ENCODE measurements at regions not wholly inside any gene's neighbourhood (a gene's known extent, or its start where the extent isn't known, plus 50 kb on each side); places are given as distances from the start of the nearest gene placed in this dataset.
A peak's percentile ranks its signal among the peaks of the same experiment; 100 is the strongest.

DNA sequence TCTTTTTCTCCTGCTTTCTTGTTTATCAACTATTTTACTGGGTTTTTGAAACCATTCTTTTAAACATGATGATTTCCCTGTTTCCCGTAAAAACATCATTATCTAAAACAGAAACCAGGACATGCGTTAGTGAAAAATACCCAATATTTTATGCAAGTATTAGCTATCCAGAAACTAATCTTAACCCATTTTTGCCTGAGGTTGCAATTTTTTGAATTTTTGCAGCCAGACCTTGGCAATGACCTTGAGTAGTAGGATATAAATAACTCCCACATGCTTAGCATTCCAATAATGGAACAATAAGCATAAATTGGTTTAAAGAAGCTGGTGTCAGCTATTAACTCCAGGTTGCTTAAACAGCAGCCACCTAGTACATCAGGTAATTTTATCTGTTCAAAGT is 308.9 kb upstream of the ANO3 start:
- no peak overlapping the region for H3K4me3 ChIP-seq (ENCODE audit: low read depth, low read length)
- no peaks in the 10 kb centered on the region for H3K36me3 ChIP-seq (replicated peaks)
- no peaks in the 10 kb centered on the region for H3K27me3 ChIP-seq (replicated peaks)
- TF ChIP-seq, protein P1, sequence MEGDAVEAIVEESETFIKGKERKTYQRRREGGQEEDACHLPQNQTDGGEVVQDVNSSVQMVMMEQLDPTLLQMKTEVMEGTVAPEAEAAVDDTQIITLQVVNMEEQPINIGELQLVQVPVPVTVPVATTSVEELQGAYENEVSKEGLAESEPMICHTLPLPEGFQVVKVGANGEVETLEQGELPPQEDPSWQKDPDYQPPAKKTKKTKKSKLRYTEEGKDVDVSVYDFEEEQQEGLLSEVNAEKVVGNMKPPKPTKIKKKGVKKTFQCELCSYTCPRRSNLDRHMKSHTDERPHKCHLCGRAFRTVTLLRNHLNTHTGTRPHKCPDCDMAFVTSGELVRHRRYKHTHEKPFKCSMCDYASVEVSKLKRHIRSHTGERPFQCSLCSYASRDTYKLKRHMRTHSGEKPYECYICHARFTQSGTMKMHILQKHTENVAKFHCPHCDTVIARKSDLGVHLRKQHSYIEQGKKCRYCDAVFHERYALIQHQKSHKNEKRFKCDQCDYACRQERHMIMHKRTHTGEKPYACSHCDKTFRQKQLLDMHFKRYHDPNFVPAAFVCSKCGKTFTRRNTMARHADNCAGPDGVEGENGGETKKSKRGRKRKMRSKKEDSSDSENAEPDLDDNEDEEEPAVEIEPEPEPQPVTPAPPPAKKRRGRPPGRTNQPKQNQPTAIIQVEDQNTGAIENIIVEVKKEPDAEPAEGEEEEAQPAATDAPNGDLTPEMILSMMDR (IDR thresholded peaks at IDR 0.05; ENCODE audit: low read depth, low read length, missing control alignments) = no peak
- no peak for DNase-seq
- H3K27ac ChIP-seq = no peak overlapping the region
- in situ Hi-C loops (cut with HindIII; ENCODE audit: low pct_ligation_motif_present, low sequenced_read_pairs) = no loop called here

DNA sequence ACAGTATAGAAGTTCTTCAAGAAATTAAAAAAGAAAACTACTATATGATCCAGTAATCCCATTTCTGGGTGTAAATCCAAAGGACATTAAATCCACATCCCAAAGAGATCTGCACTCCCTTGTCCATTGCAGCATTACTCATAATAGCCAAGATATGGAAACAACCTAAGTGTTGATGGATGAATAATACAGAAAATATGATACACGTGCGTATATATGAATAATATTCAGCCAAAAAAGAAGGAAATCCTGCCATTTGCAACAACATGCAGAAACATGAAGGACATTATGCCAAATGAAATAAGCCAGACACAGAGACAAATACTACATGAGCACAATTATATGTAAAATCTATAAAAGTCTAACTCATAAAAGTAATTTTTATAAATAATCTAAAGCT is 306.3 kb upstream of the ANO3 start:
- peak; percentile 5 for DNase-seq
- H3K27ac ChIP-seq = no peak overlapping the region
- in situ Hi-C loops (cut with HindIII; ENCODE audit: low pct_ligation_motif_present, low sequenced_read_pairs) = no loop called here

DNA sequence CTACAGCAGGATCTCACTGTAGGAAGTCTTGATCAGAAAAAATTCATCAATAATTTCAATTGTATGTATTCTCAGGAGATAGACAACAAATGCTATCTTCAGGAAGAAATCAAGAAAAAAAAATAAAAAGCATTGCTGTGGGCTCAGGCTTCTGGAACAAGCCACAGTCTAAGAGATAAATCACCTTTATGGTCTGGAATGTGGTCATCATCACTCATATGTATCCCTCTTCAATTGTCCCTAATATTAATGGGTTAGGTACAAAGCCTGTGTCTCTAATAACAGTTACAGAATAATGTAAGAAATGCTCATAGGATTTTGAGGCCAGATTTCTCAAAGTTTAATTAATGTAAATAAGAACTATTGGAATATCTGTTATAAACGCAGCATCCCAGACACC is 305.9 kb upstream of the ANO3 start:
- H3K36me3 ChIP-seq (replicated peaks) = no peaks in the 10 kb centered on the region
- H3K4me3 ChIP-seq (ENCODE audit: low read depth, low read length) = no peak overlapping the region
- no peak for DNase-seq
- in situ Hi-C loops (cut with HindIII; ENCODE audit: low pct_ligation_motif_present, low sequenced_read_pairs) = no loop called here
- no peaks in the 10 kb centered on the region for H3K27me3 ChIP-seq (replicated peaks)
- no peak overlapping the region for H3K27ac ChIP-seq
- TF ChIP-seq, protein P1 (IDR thresholded peaks at IDR 0.05; ENCODE audit: low read depth, low read length, missing control alignments) = no peak

More for the DNA sequence above, 306.3 kb upstream of the ANO3 start:
- Histone ChIP-seq H3K36me3 (replicated peaks) (no peaks in the 10 kb centered on the region), H3K27me3 (replicated peaks) (no peaks in the 10 kb centered on the region), H3K4me3 (ENCODE audit: low read depth, low read length) (no peak overlapping the region)
- TF ChIP-seq, protein P1 (IDR thresholded peaks at IDR 0.05; ENCODE audit: low read depth, low read length, missing control alignments) = no peak

DNA sequence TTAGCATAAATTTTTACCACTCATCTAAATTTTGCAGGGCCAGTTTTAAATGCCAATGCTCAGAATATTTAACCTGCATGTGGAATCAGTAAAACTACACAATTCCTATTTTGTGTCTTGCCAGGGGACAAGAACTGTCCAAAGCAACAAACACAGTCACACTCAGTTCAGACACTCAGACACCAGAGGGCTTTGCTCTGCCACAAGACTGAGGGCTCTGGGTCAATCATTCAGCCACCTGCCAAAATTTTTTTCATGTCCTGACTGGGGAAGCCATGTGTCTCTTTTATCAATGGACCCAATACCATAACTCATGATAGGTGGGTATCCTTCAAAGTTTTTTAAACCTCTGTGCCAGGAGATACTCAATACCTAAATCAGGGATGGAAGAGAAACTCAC is 304.0 kb upstream of the ANO3 start:
- in situ Hi-C loops (cut with HindIII; ENCODE audit: low pct_ligation_motif_present, low sequenced_read_pairs) = no loop called here
- TF ChIP-seq, protein P1 (IDR thresholded peaks at IDR 0.05; ENCODE audit: low read depth, low read length, missing control alignments) = no peak
- Histone ChIP-seq H3K4me3 (ENCODE audit: low read depth, low read length) (no peak overlapping the region), H3K27ac (no peak overlapping the region), H3K36me3 (replicated peaks) (no peaks in the 10 kb centered on the region), H3K27me3 (replicated peaks) (no peaks in the 10 kb centered on the region)
- DNase-seq = no peak

DNA sequence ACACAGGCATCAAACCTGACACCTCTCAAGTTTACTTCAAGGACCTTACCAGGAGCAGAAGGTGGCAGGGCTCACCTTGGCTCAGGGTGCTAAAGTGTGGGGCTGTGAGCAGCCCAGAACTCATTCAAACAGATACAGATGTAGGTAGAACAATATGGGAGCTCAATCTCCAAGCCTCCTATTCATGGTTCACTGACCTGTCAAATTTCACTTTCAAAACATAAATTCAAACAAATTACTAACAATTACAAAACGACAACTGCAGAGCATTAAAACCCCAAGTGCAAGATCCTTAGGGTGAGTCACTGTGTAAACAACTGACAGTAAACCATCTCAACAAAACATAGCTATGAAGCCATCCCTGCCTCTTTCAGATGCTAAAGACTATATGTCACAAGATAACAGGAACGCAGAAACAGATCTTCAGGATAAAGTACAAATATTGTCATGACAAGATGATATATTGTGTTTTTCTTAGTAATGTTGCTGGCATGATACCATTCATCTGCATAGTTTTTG is 303.5 kb upstream of the ANO3 start:
- no peak overlapping the region for H3K4me3 ChIP-seq (ENCODE audit: low read depth, low read length)
- DNase-seq = peak; percentile 54
- TF ChIP-seq, protein P1 (IDR thresholded peaks at IDR 0.05; ENCODE audit: low read depth, low read length, missing control alignments) = no peak
- no peaks in the 10 kb centered on the region for H3K27me3 ChIP-seq (replicated peaks)
- H3K27ac ChIP-seq = no peak overlapping the region
- H3K36me3 ChIP-seq (replicated peaks) = no peaks in the 10 kb centered on the region
- in situ Hi-C loops (cut with HindIII; ENCODE audit: low pct_ligation_motif_present, low sequenced_read_pairs) = no loop called here

DNA sequence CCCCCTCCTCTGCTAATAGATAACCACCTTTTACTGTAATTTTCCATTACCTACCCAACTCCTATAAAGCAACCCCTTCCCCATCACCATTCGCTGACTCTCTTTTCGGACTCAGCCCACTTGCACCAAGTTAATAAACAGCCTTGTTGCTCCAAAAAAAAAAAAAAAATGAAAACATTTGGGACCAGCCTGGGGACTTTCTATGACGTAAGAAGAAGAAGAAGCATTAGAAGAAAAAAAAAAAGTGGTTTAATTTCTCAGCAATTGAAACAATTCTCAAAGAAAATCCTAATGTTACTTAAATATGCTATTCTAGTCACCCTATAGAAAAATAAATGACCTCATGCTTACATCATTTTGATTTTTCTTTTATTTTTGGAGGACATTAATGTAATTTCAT is 301.5 kb upstream of the ANO3 start:
- in situ Hi-C loops (cut with HindIII; ENCODE audit: low pct_ligation_motif_present, low sequenced_read_pairs) = no loop called here

More for the DNA sequence above, 301.5 kb upstream of the ANO3 start:
- TF ChIP-seq, protein P1 (IDR thresholded peaks at IDR 0.05; ENCODE audit: low read depth, low read length, missing control alignments) = no peak
- no peak overlapping the region for H3K27ac ChIP-seq
- H3K4me3 ChIP-seq (ENCODE audit: low read depth, low read length) = no peak overlapping the region
- no peaks in the 10 kb centered on the region for H3K36me3 ChIP-seq (replicated peaks)
- H3K27me3 ChIP-seq (replicated peaks) = no peaks in the 10 kb centered on the region
- DNase-seq = no peak

All from brain microvascular endothelial cell (primary cell).